Activated T-cell treated with anti-CD3 and anti-CD28 coated beads for 24 hours (primary cell): ENCODE measurements at regions not wholly inside any gene's neighbourhood (a gene's known extent, or its start where the extent isn't known, plus 50 kb on each side); places are given as distances from the start of the nearest gene placed in this dataset.
"Not testable (repeated sequence)": the region's sequence is repeated elsewhere in the genome, so short reads cannot be mapped to it uniquely, and the experiment has no call there.

ENCODE experiments used
- DNase-seq: peaks from one replicate; pipeline ENCODE4 v3.0.0-alpha.2; 2020; ENCODE audit warnings: low read depth

GRCh38 chr17:27095821-27096220, 198.1 kb upstream of the WSB1 start:
- DNase-seq = not testable (repeated sequence)

- not testable (repeated sequence) for DNase-seq
These were observed 194.6 kb upstream of the WSB1 start for GRCh38 chr17:27099266-27099665.

GRCh38 chr17:27104605-27105221, 189.2 kb upstream of the WSB1 start:
- not testable (repeated sequence) for DNase-seq

DNA sequence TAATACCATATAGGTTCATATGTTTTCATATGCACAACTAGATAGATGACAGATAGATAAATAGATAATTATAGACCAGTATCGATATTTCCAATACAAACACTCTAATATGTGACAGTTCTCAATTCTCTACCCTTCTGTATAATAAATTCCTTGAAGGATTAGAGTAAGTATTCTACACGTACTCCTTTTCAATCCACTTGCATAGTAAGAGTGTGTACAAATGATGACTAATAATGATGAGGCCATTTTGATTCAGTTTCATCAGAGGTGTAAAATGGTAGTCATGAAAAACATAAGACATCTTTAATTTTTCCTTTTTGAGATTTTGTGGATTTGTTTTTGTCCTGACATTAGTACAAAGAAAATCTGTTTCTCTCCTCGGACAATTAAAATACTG, 188.3 kb upstream of the WSB1 start:
- no peak for DNase-seq

DNA sequence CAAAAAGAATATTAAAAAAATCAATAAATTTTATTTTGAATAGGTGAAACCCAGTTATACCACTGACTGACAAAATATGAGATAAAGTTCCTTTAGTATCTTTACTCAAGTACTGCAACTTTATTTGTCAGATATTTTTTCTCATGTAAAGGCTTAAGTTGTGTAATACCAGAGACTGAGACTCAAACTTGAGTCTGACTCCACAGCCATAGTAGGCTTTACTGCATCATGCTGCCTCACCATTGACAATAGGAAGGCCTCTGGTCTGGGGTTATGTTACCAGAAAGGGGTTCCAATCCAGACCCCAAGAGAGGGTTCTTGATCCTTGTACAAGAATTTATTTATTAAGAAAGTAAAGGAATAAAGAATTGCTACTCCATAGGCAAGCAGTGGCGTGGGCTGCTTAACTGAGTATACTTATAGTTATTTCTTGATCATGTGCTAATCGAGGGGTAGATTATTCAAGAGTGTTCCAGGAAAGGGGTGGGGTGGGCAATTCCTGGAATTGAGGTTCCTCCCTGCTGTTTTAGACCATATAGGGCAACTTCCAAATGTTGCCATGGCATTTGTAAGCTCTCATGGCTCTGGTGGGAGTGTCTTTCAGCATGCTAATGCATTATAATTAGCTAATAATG, 187.4 kb upstream of the WSB1 start:
- DNase-seq = no peak

GRCh38 chr17:27106982-27107360, 186.9 kb upstream of the WSB1 start:
- DNase-seq = no peak

DNA sequence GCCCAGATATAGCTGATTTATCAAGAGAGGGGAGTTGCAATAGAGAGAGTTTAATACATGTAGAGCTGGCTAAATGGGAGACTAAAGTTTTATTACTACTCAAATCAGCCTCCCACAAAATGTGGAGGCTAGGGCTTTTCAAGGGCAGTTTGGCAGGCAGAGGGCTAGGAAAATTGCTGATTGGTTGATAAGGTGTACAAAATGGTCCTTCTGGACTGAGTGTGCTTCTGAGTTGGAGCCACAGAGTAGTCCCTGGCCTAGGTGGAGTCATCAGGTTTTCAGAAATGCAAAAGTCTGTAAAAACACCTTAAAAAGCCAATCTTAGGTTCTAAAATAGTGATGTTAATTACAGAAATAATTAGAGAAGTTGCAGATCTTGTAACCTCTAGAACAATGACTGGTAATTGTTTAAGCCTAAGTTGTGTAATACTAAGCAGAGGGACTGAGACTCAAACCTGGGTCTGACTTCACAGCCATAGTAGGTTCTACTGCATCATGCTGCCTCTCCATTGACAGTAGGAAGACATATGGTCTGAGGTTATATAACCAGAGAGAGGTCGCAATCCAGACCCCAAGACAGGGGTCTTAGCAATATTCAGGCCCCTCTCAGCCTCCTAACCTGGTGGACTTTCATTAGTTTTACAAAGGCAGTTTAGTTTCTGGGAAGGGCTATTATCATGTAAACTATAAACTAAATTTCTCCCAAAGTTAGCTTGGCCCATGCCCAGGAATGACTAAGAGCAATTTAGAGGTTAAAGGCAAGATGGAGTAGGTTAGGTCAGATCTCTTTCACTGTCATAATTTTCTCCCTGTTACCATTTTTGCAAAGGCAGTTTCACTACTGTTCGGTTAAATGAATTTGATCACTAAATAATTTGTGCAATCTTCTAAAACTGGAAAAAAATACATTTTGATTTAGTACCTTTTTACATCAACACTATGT, 186.3 kb upstream of the WSB1 start:
- not testable (repeated sequence) for DNase-seq

DNA sequence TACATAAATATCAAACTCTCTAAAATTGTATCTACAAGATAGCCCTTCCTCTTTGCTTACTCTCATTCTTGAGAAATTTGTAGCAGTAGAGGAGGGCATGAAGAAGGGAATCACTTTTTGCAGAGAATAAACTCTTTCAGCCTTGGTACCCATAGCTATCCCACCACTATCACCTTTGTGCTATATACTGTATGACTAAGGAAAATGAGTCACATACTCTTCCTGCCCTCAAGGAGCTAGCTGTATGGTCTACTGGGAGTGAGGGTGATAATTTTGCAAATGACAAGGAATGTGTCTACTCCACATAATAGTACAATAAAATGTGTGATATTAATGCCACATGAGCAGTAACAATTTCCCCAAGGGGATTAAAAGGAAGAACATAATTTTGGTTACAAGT, 184.6 kb upstream of the WSB1 start:
- DNase-seq = no peak

DNA sequence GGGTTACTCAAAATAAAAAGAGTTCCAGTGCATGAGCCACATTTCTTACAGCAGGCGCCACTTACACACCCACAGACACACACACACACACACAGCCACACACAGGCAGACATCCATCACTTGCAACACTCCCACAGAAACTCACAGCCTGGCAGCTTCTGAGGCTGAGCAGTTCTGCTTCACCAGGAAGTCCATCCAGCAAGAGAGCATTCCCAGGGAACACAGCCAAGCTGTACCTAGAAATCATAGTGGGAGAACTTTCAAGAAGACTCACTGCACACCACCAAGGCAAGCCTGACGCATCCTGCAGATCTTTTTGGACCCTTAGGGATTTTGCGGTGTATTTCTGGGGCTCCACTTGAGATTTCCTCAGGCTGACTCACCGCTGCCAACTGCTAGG, 140.9 kb upstream of the WSB1 start:
- no peak for DNase-seq

DNA sequence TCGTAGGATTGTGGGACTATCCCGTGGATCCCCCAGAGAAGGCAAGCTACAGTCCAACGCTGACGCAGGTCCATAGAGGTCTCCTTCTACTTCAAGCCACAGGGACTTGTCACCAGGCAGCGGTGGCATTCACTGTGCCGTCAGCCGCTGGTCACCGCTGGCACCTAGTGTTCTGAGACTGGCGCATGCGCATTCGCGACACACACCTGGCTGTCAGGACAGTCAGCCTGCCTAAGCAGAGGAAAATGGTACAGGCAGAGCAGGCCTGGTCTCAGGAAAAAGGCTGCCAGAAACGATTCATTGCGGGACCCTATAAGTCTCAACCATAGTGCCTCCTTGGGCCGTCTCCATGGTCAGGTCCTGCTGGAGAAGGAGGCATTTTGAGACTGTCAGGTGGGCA, 138.0 kb upstream of the WSB1 start:
- no peak for DNase-seq

DNA sequence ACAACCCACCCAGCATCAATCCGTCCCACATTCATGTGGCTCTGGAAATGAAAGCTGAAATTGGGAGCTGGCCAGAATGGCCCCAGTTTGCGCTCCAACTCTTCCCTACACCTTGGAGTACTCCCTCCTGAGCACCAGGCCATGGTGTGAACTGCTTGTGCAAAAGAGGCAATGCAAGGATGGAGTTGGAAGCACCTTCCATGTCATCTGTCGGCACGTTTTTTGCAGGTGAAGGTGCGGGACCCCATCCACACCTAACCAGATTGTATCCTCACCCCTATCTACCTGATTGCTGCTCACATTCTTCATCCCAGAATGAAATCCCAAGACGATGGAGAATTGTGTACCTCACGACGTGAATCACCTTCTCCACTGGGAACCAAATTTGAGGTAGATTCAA, 136.6 kb upstream of the WSB1 start:
- no peak for DNase-seq

GRCh38 chr17:27157898-27158297, 136.0 kb upstream of the WSB1 start:
- DNase-seq = no peak

DNA sequence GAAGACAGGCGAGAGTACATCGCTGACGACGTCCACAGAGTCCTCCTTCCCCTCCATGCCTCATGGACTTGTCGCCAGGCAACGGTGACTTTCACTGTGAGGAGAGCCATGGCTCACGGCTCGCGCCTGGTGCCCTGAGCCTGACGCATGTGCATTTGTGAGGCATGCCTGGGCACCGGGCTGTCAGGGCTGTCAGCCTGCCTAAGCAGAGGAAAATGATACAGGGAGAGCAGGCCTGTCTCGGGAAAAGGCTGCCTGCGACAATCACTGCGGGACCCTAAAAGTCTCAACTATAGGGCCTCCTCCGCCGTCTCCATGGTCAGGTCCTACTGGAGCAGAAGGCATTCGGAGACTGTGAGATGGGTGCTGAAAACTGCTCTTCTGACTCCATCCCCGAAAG, 135.5 kb upstream of the WSB1 start:
- DNase-seq = no peak

- DNase-seq = no peak
These were observed 113.6 kb upstream of the WSB1 start for GRCh38 chr17:27180322-27180721.

- DNase-seq = not testable (repeated sequence)
These were observed 112.5 kb upstream of the WSB1 start for GRCh38 chr17:27181379-27181925.

GRCh38 chr17:27181935-27182334, 112.0 kb upstream of the WSB1 start:
- no peak for DNase-seq

GRCh38 chr17:27197505-27197904, 96.4 kb upstream of the WSB1 start:
- DNase-seq = not testable (repeated sequence)

GRCh38 chr17:27199948-27200347, 94.0 kb upstream of the WSB1 start:
- no peak for DNase-seq

- DNase-seq = no peak
These were observed 93.4 kb upstream of the WSB1 start for GRCh38 chr17:27200476-27200875.

DNA sequence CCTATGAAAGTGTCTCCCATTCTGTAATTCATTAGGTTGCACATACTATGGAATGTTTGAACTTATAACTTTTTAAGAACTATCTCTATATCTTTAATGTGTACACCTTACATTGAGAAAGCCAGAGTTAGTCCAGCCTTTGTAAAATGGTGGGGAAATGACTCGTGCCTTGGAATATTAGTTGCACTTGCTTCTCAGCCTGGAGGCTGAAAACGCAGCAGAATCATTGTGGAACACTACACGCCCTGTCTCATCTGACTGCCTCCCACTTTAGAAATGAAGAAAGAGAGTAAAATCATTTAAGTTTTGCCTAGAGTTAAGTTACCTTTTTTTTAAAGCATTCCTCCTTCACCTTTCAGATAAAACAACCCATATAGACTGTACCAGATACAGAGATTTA, 90.7 kb upstream of the WSB1 start:
- no peak for DNase-seq

- DNase-seq = no peak
These were observed 87.5 kb upstream of the WSB1 start for GRCh38 chr17:27206447-27206846.

DNA sequence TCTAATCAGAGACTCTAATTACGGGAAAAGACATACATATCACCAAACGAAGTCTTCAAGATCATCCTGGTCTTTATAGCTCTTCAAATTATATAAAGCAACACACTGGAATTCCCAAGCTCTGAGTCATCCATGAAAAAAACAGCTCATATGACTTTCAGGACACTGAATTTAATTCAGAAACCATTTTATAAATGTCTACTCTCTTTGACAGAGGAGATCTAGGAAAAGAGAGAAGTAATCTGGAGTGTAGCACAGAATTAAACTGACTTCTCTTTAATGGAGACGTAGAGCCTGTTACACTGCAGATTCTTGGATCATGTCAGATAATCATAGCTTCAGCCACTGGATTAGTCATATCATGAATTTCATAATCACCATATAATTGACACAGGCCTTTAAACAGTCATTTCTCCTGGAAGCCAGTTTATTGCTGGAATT, 86.8 kb upstream of the WSB1 start:
- no peak for DNase-seq

- DNase-seq = not testable (repeated sequence)
These were observed 85.5 kb upstream of the WSB1 start for GRCh38 chr17:27208370-27208769.
